ENCODE measurements at regions not wholly inside any gene's neighbourhood (a gene's known extent, or its start where the extent isn't known, plus 50 kb on each side); places are given as distances from the start of the nearest gene placed in this dataset.
A peak's percentile ranks its signal among the peaks of the same experiment; 100 is the strongest.
"Not testable (repeated sequence)": the region's sequence is repeated elsewhere in the genome, so short reads cannot be mapped to it uniquely, and the experiment has no call there.

GRCh38 chr17:5978496-5978895 is 91.7 kb upstream of the WSCD1 start:
- peak in 1 of 2 donors; percentile 58 for DNase-seq (ENCODE audit: low spot score in 2 of 2)
- H3K4me3 ChIP-seq (ENCODE audit: low read depth, poor library complexity, severe bottlenecking), result no peak overlapping the region
- intact Hi-C loops (cut with DNase I; ENCODE audit: low total_unique reads), result no loop called here
- WGBS, 2 donors, result 62 to 67% methylated on average over 7 of the region's 7 CpGs
- TF ChIP-seq CTCF (IDR thresholded peaks at IDR 0.05) (no peak), POLR2A (IDR thresholded peaks at IDR 0.05) (no peak)

GRCh38 chr17:5980941-5981340 is 89.2 kb upstream of the WSCD1 start:
- intact Hi-C loops (cut with DNase I; ENCODE audit: low total_unique reads), result no loop called here
- TF ChIP-seq CTCF (IDR thresholded peaks at IDR 0.05) (no peak), POLR2A (IDR thresholded peaks at IDR 0.05) (no peak)
- H3K4me3 ChIP-seq (ENCODE audit: low read depth, poor library complexity, severe bottlenecking), result no peak overlapping the region
- WGBS, 2 donors, result 81 to 84% methylated on average over 6 of the region's 6 CpGs
- DNase-seq (ENCODE audit: low spot score in 2 of 2), result no peak

GRCh38 chr17:5986644-5987043 is 83.5 kb upstream of the WSCD1 start:
- TF ChIP-seq CTCF (IDR thresholded peaks at IDR 0.05), result no peak

GRCh38 chr17:6000426-6000825 is 69.8 kb upstream of the WSCD1 start:
- DNase-seq (ENCODE audit: low spot score in 2 of 2), result no peak
- WGBS, 2 donors, result 70 to 72% methylated on average over 4 of the region's 4 CpGs
- intact Hi-C loops (cut with DNase I; ENCODE audit: low total_unique reads), result no loop called here
- TF ChIP-seq POLR2A (IDR thresholded peaks at IDR 0.05), result no peak
- TF ChIP-seq CTCF (IDR thresholded peaks at IDR 0.05), result no peak
- no peak overlapping the region for H3K4me3 ChIP-seq (ENCODE audit: low read depth, poor library complexity, severe bottlenecking)

More at GRCh38 chr17:5986644-5987043, 83.5 kb upstream of the WSCD1 start:
- DNase-seq (ENCODE audit: low spot score in 2 of 2), result no peak
- no peak overlapping the region for H3K4me3 ChIP-seq (ENCODE audit: low read depth, poor library complexity, severe bottlenecking)
- intact Hi-C loops (cut with DNase I; ENCODE audit: low total_unique reads), result no loop called here
- 64 to 82% methylated on average over 2 of the region's 2 CpGs for WGBS, 2 donors

GRCh38 chr17:6003221-6003620 is 67.0 kb upstream of the WSCD1 start:
- 58 to 76% methylated on average over 6 of the region's 6 CpGs for WGBS, 2 donors
- H3K4me3 ChIP-seq (ENCODE audit: low read depth, poor library complexity, severe bottlenecking); DNase-seq (ENCODE audit: low spot score in 2 of 2); intact Hi-C loops (cut with DNase I; ENCODE audit: low total_unique reads): not testable (repeated sequence)

GRCh38 chr17:6005939-6006338 is 64.2 kb upstream of the WSCD1 start:
- TF ChIP-seq POLR2A (IDR thresholded peaks at IDR 0.05), result no peak
- intact Hi-C loops (cut with DNase I; ENCODE audit: low total_unique reads), result no loop called here

GRCh38 chr17:6011206-6011605 is 59.0 kb upstream of the WSCD1 start:
- intact Hi-C loops (cut with DNase I; ENCODE audit: low total_unique reads), result no loop called here
- TF ChIP-seq POLR2A (IDR thresholded peaks at IDR 0.05) (no peak), CTCF (IDR thresholded peaks at IDR 0.05) (no peak)
- WGBS, 2 donors, result 39 to 48% methylated on average over 1 of the region's 1 CpG
- H3K4me3 ChIP-seq (ENCODE audit: low read depth, poor library complexity, severe bottlenecking), result no peak overlapping the region
- DNase-seq (ENCODE audit: low spot score in 2 of 2), result no peak

More at GRCh38 chr17:6005939-6006338, 64.2 kb upstream of the WSCD1 start:
- H3K4me3 ChIP-seq (ENCODE audit: low read depth, poor library complexity, severe bottlenecking), result no peak overlapping the region
- no peak for DNase-seq (ENCODE audit: low spot score in 2 of 2)
- WGBS, 2 donors, result 66 to 72% methylated on average over 6 of the region's 6 CpGs
